Natural killer cell (primary cell): ENCODE measurements at regions not wholly inside any gene's neighbourhood (a gene's known extent, or its start where the extent isn't known, plus 50 kb on each side); places are given as distances from the start of the nearest gene placed in this dataset.

Source experiments
- ATAC-seq, 3 donors: fragments of 150-1000 bp in 2 of 3; fragments of 200-7000 bp in 1 of 3; cut with Tn5 transposase; 1 replicate in 1 of 3; 2 replicates in 2 of 3; pipeline ENCODE4 v1.10.0; 2021; ENCODE audit warnings: mild to moderate bottlenecking in 2 of 3, moderate library complexity in 2 of 3
- DNase-seq, 2 donors: peaks; one replicate each; pipeline versions ENCODE4 v3.0.0 to v3.0.0-alpha.2; 2013 to 2021; ENCODE audit warnings: mixed read lengths in 1 of 2
- H3K27ac ChIP-seq: one replicate; pipeline ENCODE4 v1.5.1; 2013; ENCODE audit warnings: mild to moderate bottlenecking, low read length
- H3K27me3 ChIP-seq: one replicate; pipeline ENCODE4 v1.6.1; 2013; ENCODE audit warnings: low read length; ENCODE audit not compliant: control insufficient read depth, insufficient read depth
- H3K36me3 ChIP-seq: one replicate; pipeline ENCODE4 v1.6.1; 2013; ENCODE audit warnings: low read length; ENCODE audit not compliant: control insufficient read depth, insufficient read depth
- H3K4me1 ChIP-seq: one replicate; pipeline ENCODE4 v1.6.1; 2013; ENCODE audit warnings: low read length; ENCODE audit not compliant: control insufficient read depth, insufficient read depth
- H3K4me3 ChIP-seq: one replicate; pipeline ENCODE4 v1.5.1; 2013; ENCODE audit warnings: low read length
- H3K9me3 ChIP-seq: one replicate; pipeline ENCODE4 v1.6.1; 2013; ENCODE audit warnings: low read length; ENCODE audit not compliant: control insufficient read depth, insufficient read depth
- H3K27ac Mint-ChIP-seq, 2 donors: one replicate each; pipeline ENCODE4 v1.8.0; 2022; ENCODE audit warnings: mild to moderate bottlenecking in 2 of 2, mixed read lengths in 2 of 2, moderate library complexity in 1 of 2
- H3K27me3 Mint-ChIP-seq, 2 donors: one replicate each; pipeline ENCODE4 v1.8.0; 2022; ENCODE audit warnings: low read depth in 2 of 2, mixed read lengths in 2 of 2
- H3K36me3 Mint-ChIP-seq: one replicate; pipeline ENCODE4 v1.8.0; 2022; ENCODE audit warnings: mixed read lengths
- H3K4me1 Mint-ChIP-seq, 2 donors: one replicate each; pipeline ENCODE4 v1.8.0; 2022; ENCODE audit warnings: mixed read lengths in 2 of 2
- H3K4me3 Mint-ChIP-seq: one replicate; pipeline ENCODE4 v1.8.0; 2022; ENCODE audit warnings: mild to moderate bottlenecking, moderate library complexity, mixed read lengths
- H3K9me3 Mint-ChIP-seq, 2 donors: one replicate each; pipeline ENCODE4 v1.8.0; 2022; ENCODE audit warnings: mixed read lengths in 2 of 2
- WGBS: methylation state at CpG from one replicate; pipeline ENCODE4 v1.1.7; 2013; ENCODE audit warnings: missing lambda C conversion rate; ENCODE audit not compliant: insufficient coverage; 5-methylcytosine and 5-hydroxymethylcytosine counted together
- intact Hi-C: fragments of 100-400 bp; cut with micrococcal nuclease; formaldehyde crosslinking; loops from one replicate; pipeline ENCODE4 v1.14.2; 2022
- TF ChIP-seq, protein P1 (sequence below): fragments of 200-600 bp; IDR thresholded peaks from one replicate; pipeline ENCODE4 v1.8.0; 2022; ENCODE audit warnings: antibody characterized with exemption

GRCh38 chr9:107711542-107711941 is 222.0 kb upstream of the KLF4 start:
- DNase-seq (no peak), ATAC-seq (no peak)
- Histone ChIP-seq H3K9me3 (no peaks in the 10 kb centered on the region), H3K36me3 (no peaks in the 10 kb centered on the region), H3K4me1 (no peaks in the 10 kb centered on the region), H3K4me3 (no peak overlapping the region), H3K27ac (no peak overlapping the region), H3K27me3 (no peaks in the 10 kb centered on the region)
- H3K36me3 Mint-ChIP-seq, result no peaks in the 10 kb centered on the region
- H3K27ac Mint-ChIP-seq, result no peak overlapping the region
- 88% methylated on average over 5 of the region's 6 CpGs for WGBS
- peaks cover 0 to 4% of the 10 kb centered on the region in 2 donors for H3K4me1 Mint-ChIP-seq
- H3K27me3 Mint-ChIP-seq, result no peaks in the 10 kb centered on the region
- TF ChIP-seq, protein P1, sequence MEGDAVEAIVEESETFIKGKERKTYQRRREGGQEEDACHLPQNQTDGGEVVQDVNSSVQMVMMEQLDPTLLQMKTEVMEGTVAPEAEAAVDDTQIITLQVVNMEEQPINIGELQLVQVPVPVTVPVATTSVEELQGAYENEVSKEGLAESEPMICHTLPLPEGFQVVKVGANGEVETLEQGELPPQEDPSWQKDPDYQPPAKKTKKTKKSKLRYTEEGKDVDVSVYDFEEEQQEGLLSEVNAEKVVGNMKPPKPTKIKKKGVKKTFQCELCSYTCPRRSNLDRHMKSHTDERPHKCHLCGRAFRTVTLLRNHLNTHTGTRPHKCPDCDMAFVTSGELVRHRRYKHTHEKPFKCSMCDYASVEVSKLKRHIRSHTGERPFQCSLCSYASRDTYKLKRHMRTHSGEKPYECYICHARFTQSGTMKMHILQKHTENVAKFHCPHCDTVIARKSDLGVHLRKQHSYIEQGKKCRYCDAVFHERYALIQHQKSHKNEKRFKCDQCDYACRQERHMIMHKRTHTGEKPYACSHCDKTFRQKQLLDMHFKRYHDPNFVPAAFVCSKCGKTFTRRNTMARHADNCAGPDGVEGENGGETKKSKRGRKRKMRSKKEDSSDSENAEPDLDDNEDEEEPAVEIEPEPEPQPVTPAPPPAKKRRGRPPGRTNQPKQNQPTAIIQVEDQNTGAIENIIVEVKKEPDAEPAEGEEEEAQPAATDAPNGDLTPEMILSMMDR, result no peak
- intact Hi-C loops, result no loop called here
- no peak overlapping the region for H3K4me3 Mint-ChIP-seq
- H3K9me3 Mint-ChIP-seq, result no peaks in the 10 kb centered on the region

- no peaks in the 10 kb centered on the region for H3K4me1 ChIP-seq
- TF ChIP-seq, protein P1, result no peak
- H3K27ac Mint-ChIP-seq, result no peak overlapping the region
- H3K27ac ChIP-seq, result no peak overlapping the region
- H3K4me1 Mint-ChIP-seq, result peaks cover 0 to 4% of the 10 kb centered on the region in 2 donors
- H3K9me3 ChIP-seq, result no peaks in the 10 kb centered on the region
- ATAC-seq, result no peak
- WGBS, result 54% methylated on average over 2 of the region's 2 CpGs
- H3K4me3 ChIP-seq, result no peak overlapping the region
- no peaks in the 10 kb centered on the region for H3K27me3 ChIP-seq
- no peak for DNase-seq
- H3K36me3 ChIP-seq, result no peaks in the 10 kb centered on the region
- no peak overlapping the region for H3K4me3 Mint-ChIP-seq
- no peaks in the 10 kb centered on the region for H3K27me3 Mint-ChIP-seq
- no peaks in the 10 kb centered on the region for H3K36me3 Mint-ChIP-seq
- intact Hi-C loops, result no loop called here
- H3K9me3 Mint-ChIP-seq, result no peaks in the 10 kb centered on the region
Measured at GRCh38 chr9:107710953-107711352, 221.4 kb upstream of the KLF4 start.

DNA sequence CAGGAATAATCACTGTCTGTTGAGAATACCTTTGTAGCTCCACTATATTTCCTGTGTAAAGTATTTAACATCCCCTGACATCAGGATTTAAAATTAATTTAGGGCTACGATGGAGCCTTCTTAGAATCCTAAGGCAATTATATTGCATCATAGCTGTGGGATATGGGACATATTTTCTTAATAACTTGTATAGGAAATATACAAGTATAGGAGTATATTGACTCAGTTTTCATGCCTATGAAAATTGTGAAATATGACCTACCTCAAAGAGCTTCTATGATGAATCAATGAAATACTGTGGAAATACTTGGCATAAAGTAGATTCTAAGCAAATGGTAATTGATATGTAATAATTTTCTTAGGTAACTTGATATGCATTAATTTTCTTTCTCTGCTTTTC is 221.0 kb upstream of the KLF4 start:
- H3K9me3 Mint-ChIP-seq, result no peaks in the 10 kb centered on the region
- H3K36me3 ChIP-seq, result no peaks in the 10 kb centered on the region
- no peaks in the 10 kb centered on the region for H3K36me3 Mint-ChIP-seq

DNA sequence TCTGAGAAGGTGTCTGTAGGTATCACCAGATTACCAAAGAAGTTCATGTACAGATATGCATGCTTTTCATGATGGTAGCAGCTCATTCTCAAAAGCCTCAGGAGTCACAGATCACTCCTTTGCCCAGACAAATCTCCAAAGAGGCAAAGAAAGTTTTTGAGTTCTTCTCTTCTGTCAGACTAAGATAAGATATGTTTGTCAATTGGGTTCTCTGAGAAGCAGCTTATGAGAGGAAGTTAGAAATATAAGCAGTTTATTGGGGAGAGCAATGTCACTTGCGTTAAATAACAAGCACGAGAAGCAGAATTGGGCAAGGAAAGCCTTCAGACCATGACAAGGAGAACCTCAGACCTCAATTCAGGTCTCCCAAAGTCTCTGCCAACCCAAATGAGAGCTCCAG is 219.2 kb upstream of the KLF4 start:
- Mint-ChIP-seq H3K4me3 (no peak overlapping the region), H3K27ac (no peak overlapping the region), H3K4me1 (peaks cover 0 to 4% of the 10 kb centered on the region in 2 donors), H3K27me3 (no peaks in the 10 kb centered on the region), H3K9me3 (no peaks in the 10 kb centered on the region), H3K36me3 (no peaks in the 10 kb centered on the region)
- TF ChIP-seq, protein P1, result no peak
- 78% methylated on average over 2 of the region's 2 CpGs for WGBS
- Histone ChIP-seq H3K4me3 (no peak overlapping the region), H3K9me3 (no peaks in the 10 kb centered on the region), H3K36me3 (no peaks in the 10 kb centered on the region), H3K27ac (no peak overlapping the region), H3K4me1 (no peaks in the 10 kb centered on the region), H3K27me3 (no peaks in the 10 kb centered on the region)
- no peak for DNase-seq
- ATAC-seq, result no peak
- intact Hi-C loops, result no loop called here

More for the DNA sequence above, 221.0 kb upstream of the KLF4 start:
- no peaks in the 10 kb centered on the region for H3K4me1 ChIP-seq
- H3K9me3 ChIP-seq, result no peaks in the 10 kb centered on the region
- Mint-ChIP-seq H3K4me3 (no peak overlapping the region), H3K4me1 (peaks cover 0 to 4% of the 10 kb centered on the region in 2 donors), H3K27ac (no peak overlapping the region), H3K27me3 (no peaks in the 10 kb centered on the region)
- no CpG with 5 or more reads among the region's 1 CpG for WGBS
- TF ChIP-seq, protein P1, result no peak
- no peak overlapping the region for H3K4me3 ChIP-seq
- H3K27me3 ChIP-seq, result no peaks in the 10 kb centered on the region
- intact Hi-C loops, result no loop called here
- H3K27ac ChIP-seq, result no peak overlapping the region
- no peak for ATAC-seq
- no peak for DNase-seq
